Hindlimb muscle (tissue), 1 donor: ENCODE measurements at regions not wholly inside any gene's neighbourhood (a gene's known extent, or its start where the extent isn't known, plus 50 kb on each side); places are given as distances from the start of the nearest gene placed in this dataset.

Source experiments
- DNase-seq: peaks from one replicate; pipeline ENCODE4 v3.0.0-alpha.2; 2013

DNA sequence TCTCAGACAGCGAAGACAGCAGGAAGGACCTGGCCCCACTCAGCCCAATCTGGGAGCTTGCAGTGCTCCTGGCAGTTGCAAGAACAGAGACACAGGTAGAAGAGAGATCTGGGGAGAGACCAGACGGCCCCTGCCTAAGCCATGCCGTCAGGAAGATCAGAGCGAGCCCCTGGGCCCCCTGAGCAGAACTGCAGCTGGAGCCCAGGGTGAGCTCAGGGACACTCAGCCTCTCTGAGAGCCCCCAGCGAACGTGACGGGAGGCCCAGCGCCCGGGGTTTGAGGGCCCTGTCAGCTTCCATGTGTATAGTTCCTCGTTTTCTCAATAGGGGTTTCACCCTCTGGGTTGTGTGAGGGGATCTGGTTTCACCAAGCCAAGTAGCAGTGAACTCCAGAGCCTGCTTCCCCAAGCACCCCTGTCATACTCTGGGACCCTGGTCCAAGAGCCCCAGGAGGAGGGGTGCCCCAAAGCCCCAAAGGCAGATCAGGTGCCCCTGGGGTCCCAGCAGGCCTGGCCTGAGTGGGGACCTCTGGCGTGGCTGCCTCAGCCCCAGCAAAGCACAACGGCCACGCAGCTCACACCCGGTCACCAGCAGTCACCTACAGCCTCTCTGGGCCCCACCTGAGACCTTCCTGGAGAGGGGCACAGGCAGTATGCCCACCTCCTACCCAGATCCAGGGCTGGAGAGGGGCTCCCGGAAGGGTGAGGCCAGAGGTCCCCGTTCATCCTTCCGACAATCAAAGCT lies 431.3 kb upstream of the MYT1L start:
- DNase-seq, result no peak

DNA sequence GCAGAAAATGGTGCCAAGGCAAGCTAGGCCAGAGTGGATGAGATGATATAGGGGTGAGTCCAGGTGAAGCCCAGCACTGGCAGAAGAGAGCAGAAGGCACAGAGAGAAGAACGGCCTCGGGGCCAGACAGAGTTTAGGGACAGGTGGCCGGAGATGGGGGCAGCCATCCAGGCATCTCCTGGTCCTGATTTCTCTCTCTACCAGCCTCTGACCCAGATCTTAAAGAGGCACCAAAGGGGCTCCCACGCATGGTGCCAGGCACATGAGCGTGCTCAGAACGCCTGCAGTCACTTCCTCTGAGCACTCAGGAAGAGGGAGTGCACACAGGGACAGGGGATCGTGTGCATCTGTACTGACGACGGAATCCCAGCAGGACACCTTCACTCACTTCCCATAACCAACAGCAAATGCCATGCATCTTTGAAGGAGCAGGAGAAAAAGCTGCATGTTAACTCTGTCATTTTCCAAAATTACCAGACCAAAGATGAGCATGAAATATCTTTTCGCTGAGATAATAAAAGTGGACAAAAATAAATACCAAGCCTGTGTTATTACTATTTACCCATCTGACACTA lies 427.8 kb upstream of the MYT1L start:
- DNase-seq, result no peak

DNA sequence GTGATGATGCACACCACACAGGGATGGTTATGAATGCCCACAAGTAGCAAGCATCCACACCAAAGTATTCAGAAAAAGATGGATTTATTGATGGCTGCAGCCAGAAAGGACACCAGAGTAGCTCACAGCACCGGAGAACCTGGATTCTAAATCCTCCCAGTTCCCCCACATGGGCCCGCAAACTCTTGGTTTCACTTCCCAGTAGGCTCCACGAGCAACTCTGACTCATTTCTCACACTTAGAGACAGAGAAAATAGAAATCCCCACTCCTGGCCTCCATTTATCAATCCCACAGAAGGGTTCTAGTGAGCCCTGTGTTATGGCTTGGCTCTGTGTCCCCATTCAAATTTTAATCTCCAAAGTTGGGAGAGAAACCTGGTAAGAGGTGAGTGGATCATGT lies 426.7 kb upstream of the MYT1L start:
- DNase-seq, result no peak

DNA sequence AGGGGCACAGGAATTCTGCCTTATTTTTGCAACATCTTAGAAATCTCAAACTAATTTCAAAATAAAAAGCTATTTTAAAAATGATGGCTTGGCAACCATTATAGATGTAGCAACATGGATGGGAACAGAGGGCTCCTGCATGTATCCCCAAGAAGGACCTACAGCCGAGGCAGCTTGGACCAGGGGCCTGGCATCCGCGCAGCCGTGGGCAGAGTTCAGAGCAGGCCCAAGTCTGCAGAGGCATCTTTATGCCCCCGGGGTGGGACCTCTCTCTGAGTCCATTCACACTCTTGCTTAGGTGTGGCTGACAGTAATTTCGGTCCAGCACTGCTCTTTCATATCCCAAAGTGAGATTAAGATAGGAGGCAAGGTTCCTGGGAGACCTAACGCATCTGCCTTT lies 425.8 kb upstream of the MYT1L start:
- DNase-seq, result no peak

DNA sequence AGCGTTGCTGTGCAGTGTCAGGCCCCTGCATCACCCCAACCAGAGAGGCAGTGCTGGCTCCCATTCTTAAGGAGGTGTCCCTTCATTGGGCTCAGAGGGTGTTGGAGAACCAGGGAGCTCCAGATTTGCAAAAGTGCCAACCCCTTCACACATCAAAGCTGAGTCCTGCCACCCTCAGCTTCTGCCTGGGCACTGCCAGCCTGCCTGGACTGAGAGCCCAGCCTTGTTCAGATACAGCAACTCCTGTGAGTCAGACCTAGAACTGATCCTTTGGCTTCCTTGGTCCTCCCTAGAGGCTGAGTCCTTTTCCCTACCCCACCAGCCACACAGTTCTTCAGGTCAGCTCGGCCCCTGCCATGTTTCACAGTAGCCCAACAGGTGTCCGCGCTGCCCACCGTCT lies 424.9 kb upstream of the MYT1L start:
- DNase-seq, result no peak

DNA sequence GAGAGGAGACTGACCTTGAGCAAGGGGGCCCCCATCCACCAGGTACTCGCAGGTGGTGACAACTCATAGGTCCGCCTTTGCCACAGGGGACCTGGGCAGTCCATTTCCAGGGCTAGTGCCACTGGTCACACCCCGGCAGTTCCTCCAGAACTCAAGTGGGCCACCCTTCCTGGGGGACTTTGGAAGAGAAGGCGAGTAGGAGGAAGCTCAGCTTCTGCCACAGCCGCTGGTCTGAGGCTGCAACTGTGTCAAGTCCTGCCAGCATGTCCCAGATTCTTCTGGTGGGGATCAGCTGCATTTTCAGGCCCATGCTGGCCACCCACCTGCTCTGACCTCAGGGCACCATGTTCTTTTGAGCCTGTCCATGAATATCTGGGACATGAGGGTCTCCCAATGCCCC lies 423.9 kb upstream of the MYT1L start:
- no peak for DNase-seq

DNA sequence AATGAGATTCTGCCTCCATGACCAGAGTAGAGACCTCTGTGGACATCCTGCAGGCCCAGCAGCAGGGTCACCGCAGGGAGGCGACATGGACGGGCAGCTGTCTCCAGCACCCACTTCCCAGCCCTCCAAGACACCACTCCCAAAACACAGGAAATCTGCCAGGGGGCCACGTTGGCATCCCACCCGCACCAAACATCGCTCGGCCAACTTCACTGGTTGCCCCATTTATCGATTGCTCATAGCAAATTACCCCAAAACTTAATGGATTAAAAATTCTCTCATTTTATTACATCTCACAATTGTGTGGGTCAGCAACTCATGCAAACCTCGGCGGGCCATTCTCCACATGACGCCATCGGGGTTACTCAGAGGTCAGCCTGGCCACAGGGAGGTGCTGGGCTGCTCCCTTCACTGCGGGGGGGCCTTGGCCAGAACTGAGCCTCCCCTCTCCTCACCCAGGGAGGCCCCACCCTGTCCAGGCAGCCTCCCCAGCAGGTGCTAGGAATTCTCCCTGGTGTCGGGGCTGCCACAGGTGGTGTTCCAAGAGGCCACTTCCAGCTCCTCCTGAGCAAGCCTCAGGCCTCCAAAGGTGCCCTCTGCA lies 420.7 kb upstream of the MYT1L start:
- no peak for DNase-seq

DNA sequence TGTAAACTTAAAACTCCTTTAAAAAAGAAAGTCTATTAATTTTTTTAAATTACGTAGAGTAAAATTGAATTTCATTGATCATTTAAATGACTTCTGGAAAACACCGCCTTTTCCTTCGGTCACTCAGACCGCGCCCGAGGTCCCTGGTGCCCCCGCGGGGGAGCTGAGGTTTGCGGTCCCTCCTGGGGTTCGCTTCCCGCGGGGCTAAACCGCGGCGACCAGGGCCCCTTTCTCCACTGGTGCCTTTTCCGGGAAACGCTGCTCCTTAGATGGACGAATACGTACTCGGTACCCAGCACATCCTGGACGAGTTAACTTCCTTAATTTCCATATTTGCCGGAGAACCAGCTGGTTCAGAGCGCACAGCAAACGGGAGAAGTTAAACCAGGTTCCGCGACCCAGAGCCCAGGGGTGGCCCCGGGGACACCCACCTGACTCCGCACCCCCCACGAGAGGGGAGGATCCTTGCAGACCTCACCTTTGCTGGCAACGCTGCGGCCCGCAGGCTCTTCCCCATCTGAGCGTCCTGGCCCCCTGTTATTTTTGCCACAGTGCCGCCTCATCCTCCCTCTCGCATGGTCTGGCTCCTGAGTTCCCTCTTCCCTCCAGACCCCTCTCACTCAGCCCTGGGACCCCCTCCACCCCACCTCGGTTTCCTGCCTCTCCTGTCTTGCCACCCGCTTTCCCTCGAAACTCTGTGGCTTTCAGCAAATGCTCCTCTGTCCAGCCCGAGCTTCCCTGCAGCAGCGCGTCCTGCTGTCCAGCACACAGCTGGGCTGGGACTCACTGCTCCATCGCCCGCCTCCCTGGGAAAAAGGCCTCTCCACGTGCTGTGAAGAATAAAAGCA lies 420.0 kb upstream of the MYT1L start:
- no peak for DNase-seq

DNA sequence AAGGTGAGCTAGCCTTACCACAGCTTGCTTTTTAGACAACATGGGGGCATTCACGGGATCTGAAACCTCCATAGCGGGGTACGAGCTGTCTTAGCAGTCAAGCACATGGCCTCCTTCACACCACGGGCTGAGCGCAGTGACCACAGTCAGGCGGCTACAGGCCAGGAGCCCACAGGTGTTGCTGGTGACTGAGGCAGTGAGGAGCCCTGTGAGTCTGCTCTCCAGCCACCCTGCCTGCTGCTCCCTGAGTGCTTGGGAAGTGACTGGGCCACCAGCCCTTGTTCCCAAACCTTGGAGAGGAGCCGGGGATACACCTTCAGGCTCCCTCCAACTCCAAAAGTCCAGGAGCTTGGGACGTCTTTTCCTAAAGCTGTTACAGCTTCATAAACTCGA lies 418.1 kb upstream of the MYT1L start:
- DNase-seq, result no peak

DNA sequence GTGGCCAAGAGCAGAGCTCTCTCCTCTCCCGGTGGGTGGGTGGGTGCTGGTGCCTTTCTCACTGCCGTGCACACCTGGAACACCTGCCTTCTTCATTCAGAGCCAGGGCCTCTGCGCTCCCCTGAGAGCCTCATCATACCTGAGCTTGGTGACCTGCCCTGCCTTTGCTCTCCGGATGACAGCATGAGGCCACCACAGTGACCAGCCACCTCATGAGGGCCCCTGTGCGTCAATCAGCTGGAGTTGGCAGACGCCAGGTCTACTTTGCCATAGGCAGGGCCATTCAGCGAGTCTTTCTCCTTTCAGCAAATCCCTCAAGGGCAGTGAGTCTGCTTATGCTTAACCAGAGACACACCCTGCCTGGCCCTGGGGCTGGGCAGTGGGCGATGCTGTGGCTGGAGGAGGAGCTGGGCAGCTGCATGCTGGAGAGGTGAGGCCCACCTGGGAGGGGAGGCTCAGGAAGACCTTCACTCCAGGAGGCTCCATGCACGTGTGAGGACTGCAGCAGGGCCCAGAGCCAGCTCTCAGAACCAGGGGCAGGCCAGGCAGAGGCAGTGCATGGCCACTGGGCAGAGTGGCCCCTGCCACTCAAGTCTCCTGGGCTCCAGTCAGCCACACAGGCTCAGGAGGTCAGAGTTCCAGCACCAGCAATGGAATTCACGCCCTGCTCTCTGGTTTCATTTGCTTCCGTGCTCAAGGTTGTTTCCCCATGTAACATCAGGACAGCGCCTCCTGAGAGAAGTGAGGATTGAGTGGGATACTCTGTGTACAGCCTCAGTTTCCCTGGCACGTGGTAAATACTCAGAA lies 417.5 kb upstream of the MYT1L start:
- DNase-seq, result no peak

DNA sequence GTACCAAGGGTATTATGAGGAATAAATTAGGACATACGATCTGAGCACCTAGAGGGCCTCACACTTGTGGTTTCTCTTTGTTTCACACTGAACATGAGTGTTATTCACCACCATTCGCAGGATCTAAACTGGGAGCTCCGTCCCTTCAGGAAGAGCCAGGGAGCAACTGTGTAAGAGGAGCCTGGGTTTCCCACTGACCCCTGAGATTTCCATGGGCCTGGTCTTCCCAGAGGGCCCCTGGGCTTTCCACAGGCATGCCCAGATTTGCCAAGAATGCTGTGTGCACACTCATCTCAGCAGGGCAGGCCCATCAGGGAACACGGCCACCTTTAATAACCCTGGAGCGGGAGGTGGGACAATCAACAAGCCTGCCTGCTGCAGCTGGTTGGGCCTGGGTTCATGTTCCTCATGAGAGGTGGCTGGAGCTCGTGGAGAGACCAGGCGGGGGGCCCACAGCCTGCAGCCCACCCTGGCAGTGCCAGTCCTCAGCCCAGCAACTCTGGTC lies 416.8 kb upstream of the MYT1L start:
- no peak for DNase-seq

DNA sequence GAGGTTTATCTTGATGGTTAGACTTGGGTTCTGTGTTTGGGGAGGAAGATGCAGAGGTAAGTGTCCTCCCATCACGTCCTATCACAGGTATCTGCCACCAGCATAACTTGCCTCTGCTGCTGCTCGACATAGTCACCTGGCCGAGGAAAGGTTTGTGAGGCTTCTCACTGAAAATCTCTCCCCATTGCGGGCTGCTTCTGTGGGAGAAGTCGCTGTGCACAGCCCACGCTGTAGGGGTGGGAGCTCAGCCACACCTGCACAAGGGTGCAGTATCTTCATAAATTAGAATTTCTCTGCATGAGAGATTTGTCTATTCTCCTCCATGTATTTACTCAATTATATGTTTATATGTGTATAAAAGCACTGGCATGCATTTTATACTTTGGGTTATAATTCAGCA lies 415.7 kb upstream of the MYT1L start:
- no peak for DNase-seq

DNA sequence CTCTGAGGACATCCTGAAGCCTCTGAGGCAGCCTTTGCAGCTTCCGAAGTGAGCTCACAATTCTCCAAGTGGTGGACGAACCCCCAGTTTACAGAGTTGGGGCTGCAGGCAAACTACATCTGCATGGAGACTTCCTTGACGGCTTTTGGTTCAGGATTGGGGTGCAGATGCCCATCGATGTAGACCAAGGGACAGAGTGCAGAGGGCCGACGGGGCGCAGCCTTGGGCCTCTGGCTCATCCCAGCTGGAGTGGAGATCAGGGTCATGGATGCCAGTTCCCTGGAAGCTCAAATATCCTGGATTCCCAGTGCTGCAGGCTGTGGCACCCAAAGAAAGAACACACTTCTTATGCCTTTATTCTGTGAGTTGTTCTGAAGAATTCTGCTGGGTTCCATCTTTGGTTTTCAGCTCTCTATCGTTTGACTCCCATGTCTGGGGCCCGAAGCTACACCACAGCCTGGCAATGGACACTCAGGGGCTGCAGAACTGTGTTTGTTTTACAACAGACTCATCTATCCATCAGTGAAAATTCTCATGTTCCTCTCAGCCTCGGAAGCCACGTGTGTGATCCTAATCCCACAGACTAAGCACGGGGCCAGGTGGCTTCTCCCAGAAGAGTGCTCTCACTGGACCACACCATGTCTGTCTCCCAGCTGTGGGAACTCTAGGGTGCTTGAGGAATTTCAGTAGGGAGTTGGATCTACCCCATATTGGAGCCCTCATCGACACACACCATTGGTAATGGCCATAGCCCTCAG lies 414.1 kb upstream of the MYT1L start:
- DNase-seq, result no peak

DNA sequence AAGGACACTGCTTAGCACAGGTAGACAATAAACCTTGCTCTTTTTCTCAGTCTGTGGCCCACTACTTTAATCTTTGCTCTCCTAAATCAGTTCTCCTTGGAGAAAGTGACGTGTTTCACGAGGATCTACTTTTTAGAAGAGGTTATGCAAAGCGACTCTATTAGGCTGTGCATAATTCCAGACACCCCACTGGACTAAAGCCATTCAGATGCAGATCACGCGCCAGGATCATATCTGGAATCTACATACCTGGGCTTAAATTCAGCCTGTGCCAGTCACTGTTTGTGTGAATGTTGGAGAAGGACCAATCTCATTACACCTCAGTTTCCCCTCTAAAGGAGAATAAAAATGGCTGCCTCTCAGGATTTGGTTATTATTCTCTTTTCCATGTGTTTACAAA lies 413.0 kb upstream of the MYT1L start:
- no peak for DNase-seq

DNA sequence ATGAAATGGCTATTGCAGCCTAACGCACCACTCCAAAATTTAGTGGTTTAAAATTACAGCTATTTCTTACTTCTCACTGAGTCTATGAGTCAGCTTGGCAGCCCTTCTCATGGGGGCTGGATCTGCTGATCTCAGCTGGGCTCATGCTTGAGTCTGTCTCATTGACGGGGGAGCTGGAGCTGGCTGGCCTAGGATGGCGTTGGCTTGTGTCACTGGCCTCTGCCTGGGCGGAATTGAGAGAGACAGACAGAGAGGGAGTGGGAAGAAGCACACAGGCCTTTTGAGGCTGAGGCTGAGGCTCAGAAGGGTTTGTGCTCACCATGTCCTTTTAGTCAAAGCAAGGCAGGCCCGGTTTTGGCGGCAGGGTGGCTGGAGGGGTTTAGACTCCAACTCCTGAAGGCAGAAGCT lies 412.1 kb upstream of the MYT1L start:
- DNase-seq, result peak; percentile 74

DNA sequence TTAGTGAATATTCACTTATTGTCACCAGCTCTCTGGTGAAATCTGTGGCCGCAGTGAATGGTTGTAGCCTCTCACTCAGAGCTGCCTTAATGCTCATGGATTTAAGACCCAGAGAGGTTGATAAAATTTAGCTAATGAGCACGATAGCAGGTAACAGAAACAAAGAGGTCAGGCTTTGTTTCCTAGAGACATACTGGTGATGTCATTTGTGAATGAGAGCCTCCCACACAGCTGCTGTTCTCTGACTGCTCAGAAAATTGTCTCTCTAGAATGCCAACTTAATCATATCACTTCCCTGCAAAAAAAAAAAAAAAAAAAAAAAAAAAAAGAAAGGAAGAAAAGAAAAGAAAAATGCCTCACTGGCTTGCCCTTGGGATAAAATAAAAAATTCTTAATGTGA lies 411.7 kb upstream of the MYT1L start:
- DNase-seq, result no peak

DNA sequence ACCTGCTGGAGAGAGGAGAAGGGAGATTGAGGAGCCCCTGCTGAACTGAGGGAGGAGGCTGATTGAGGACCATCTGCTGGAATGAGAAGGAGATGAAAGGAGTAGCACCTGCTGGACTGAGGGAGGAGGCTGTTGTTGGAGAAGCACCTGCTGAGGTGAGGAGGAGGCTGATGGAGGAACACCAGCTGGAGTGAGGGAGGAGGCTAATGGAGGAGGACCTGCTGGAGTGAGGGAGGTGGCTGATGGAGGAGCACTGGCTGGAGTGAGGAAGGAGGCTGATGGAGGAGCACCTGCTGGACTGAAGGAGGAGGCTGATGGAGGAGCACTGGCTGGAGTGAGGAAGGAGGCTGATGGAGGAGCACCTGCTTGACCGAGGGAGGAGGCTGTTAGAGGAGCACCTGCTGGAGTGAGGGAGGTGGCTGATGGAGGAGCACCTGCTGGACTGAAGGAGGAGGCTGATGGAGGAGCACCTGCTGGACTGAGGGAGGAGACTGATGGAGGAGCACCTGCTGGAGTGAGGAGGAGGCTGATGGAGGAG lies 409.2 kb upstream of the MYT1L start:
- no peak for DNase-seq

DNA sequence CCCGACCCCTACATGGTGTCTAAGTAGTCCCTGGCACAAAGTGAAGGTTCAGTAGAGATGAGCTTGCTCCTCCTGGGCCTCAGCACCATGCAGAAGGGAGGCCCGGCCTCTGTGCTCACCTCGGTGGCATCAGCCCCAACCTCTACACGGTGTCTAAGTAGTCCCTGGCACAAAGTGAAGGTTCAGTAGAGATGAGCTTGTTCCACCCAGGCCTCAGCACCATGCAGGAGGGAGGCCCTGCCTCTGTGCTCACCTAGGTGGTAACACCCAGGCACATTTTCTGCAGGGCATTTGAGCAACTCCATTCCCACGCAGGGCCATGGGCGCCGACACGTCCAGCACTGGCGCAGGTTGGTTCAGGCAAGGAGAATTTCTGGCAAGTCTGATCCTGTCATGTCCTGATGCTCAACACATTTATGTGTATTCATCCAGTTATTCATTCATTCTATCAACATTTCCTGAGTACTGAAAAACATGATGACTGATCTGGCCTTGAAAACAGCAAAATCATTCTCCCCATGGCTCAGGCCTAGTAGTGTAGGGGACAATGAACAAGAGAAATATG lies 408.2 kb upstream of the MYT1L start:
- DNase-seq, result no peak

DNA sequence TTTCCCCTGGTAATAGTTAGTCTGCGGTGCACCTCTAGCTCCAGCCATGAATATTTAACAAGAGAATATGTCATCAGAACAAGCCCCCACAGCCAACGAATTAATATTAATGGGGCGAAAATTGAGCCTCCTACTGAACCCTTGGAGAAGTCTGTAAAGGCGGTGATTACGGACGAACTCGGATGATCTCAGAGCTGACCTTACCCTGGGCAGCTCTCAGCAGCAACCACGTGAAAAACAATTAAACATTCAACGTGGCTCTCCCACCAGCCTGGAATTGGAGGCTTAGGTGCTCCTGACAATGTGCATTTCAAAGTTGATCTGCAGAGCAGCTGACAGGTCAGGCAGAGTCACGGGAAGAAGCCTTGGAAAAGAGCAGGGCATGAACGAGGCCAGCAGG lies 407.6 kb upstream of the MYT1L start:
- DNase-seq, result no peak

DNA sequence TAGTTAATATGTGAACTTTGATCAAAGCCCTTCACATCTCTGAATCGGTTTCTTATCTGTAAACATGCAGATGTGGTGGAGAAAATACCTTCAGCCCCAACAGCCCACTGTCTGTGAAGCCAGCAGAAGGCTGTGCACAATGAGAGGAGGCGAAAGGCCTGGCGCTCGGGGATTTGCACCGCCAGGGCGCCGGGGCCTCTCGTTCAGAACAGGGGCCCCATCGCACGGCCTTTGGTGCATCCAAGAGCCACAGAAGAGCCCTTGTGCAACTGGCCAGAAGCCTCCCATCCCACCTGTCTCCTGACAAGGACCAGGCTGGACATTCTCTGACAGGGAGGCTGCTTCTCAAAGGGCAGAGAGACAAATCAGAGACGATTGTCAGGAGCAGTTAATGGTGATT lies 407.2 kb upstream of the MYT1L start:
- DNase-seq, result no peak

DNA sequence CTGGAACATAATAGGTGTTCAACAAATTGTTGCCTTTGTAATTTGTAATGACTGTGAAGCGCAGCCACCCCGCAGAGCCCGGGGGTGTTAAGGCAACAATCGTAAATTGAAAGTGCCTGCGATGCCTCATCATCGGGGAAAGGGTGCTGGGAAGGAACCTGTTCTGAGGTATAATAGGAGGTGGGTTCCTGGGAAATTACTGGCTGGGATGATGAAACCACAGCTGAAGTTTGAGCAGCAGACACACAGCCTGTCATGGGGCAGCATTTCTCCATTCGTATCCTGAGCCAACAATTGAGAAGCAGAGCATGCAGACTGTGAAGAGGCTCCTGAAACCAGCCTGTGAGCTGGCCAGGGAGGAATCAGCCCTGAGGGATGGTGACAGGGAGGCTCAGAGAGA lies 404.0 kb upstream of the MYT1L start:
- no peak for DNase-seq
